Right lobe of liver (tissue), 6 donors: ENCODE measurements at regions not wholly inside any gene's neighbourhood (a gene's known extent, or its start where the extent isn't known, plus 50 kb on each side); places are given as distances from the start of the nearest gene placed in this dataset.

Experiments used
- ATAC-seq, 4 donors: fragments of 200-7000 bp; cut with Tn5 transposase; one replicate each; pipeline ENCODE4 v1.9.1; 2020; ENCODE audit warnings: mild to moderate bottlenecking in 4 of 4, moderate library complexity in 4 of 4
- DNase-seq, 3 donors: peaks; one replicate each; pipeline ENCODE4 v3.0.0-alpha.2; 2020
- H3K27ac ChIP-seq, 3 donors: fragments of 200-600 bp; one replicate each; pipeline ENCODE4 v1.8.0; 2022
- H3K27me3 ChIP-seq, 2 donors: fragments of 200-600 bp; one replicate each; pipeline ENCODE4 v1.8.0; 2022
- H3K36me3 ChIP-seq, 4 donors: fragments of 200-600 bp; sonication (generic) in 1 of 4; one replicate each; pipeline versions ENCODE4 v1.5.1 to v1.8.0; 2017 to 2022; ENCODE audit warnings: control low read depth in 1 of 4
- H3K4me1 ChIP-seq, 4 donors: fragments of 200-600 bp; sonication (generic) in 1 of 4; one replicate each; pipeline versions ENCODE4 v1.5.1 to v1.8.0; 2017 to 2022; ENCODE audit warnings: control low read depth in 1 of 4
- H3K4me3 ChIP-seq, 3 donors: fragments of 200-600 bp; one replicate each; pipeline ENCODE4 v1.8.0; 2022
- H3K9me3 ChIP-seq, 4 donors: fragments of 200-600 bp; sonication (generic) in 1 of 4; one replicate each; pipeline versions ENCODE4 v1.5.1 to v1.8.0; 2017 to 2022; ENCODE audit warnings: control low read depth in 1 of 4
- CTCF ChIP-seq, 4 donors: fragments of 200-600 bp in 3 of 4; fragments of 450-650 bp in 1 of 4; IDR thresholded peaks; one replicate each; pipeline versions ENCODE4 v1.5.1 to v1.8.0; 2016 to 2022; ENCODE audit warnings: antibody characterized with exemption in 4 of 4, mild to moderate bottlenecking in 2 of 4
- POLR2A ChIP-seq: fragments of 450-650 bp; IDR thresholded peaks from one replicate; pipeline ENCODE4 v1.6.1; 2017; ENCODE audit warnings: antibody characterized with exemption, mild to moderate bottlenecking
- WGBS: methylation state at CpG from one replicate; pipeline ENCODE4 v1.1.6; 2018; ENCODE audit warnings: low coverage, low lambda C conversion rate; ENCODE audit not compliant: insufficient coverage; ENCODE audit errors: missing lambda C conversion rate; 5-methylcytosine and 5-hydroxymethylcytosine counted together
- intact Hi-C, 2 donors: fragments of 100-400 bp; cut with DNase I; formaldehyde crosslinking; loops; one replicate each; pipeline versions ENCODE4 v1.11.2 to v1.14.1; 2022
- donor health status: DM: no; HTN: yes; CAD: no.
- donor health status: DM: no; HTN: no; CAD: no.
- donor health status: DM: no; HTN: no; CAD: no.
- donor health status: DM: no; HTN: yes; CAD: no.
- donor health status: DM: no; HTN: yes; CAD: no.

- 46% methylated on average over 2 of the region's 2 CpGs for WGBS
- no peaks in the 10 kb centered on the region for H3K4me1 ChIP-seq
- DNase-seq = no peak
- H3K4me3 ChIP-seq = no peak overlapping the region
- no peak overlapping the region for H3K27ac ChIP-seq
- H3K36me3 ChIP-seq = no peaks in the 10 kb centered on the region
- ATAC-seq = no peak
- intact Hi-C loops = no loop called here
- H3K9me3 ChIP-seq = no peaks in the 10 kb centered on the region
- H3K27me3 ChIP-seq = no peaks in the 10 kb centered on the region
- TF ChIP-seq POLR2A (no peak), CTCF (IDR thresholded peaks at IDR 0.05) (no peak)
Measured at GRCh38 chr13:44840131-44840530, 149.1 kb downstream of the NUFIP1 start.

GRCh38 chr13:44837250-44837649, 152.0 kb downstream of the NUFIP1 start:
- 80% methylated on average over 1 of the region's 1 CpG for WGBS
- intact Hi-C loops = no loop called here
- TF ChIP-seq POLR2A (no peak), CTCF (IDR thresholded peaks at IDR 0.05) (no peak)
- H3K27ac ChIP-seq = no peak overlapping the region
- no peaks in the 10 kb centered on the region for H3K36me3 ChIP-seq
- no peaks in the 10 kb centered on the region for H3K4me1 ChIP-seq
- DNase-seq (no peak), ATAC-seq (no peak)
- no peaks in the 10 kb centered on the region for H3K27me3 ChIP-seq
- no peak overlapping the region for H3K4me3 ChIP-seq
- H3K9me3 ChIP-seq = no peaks in the 10 kb centered on the region

- H3K4me3 ChIP-seq = no peak overlapping the region
- H3K4me1 ChIP-seq = no peaks in the 10 kb centered on the region
- 40% methylated on average over 4 of the region's 4 CpGs for WGBS
- TF ChIP-seq POLR2A = no peak
- TF ChIP-seq CTCF (IDR thresholded peaks at IDR 0.05) = no peak
- no peaks in the 10 kb centered on the region for H3K9me3 ChIP-seq
- H3K27ac ChIP-seq = no peak overlapping the region
- no peaks in the 10 kb centered on the region for H3K36me3 ChIP-seq
- no peaks in the 10 kb centered on the region for H3K27me3 ChIP-seq
- no peak for ATAC-seq
- intact Hi-C loops = no loop called here
- DNase-seq = no peak
Measured at GRCh38 chr13:44834404-44834803, 154.9 kb downstream of the NUFIP1 start.

GRCh38 chr13:44833626-44834025, 155.6 kb downstream of the NUFIP1 start:
- DNase-seq (no peak), ATAC-seq (no peak)
- intact Hi-C loops = no loop called here
- H3K4me3 ChIP-seq = no peak overlapping the region
- WGBS = 100% methylated on average over 1 of the region's 7 CpGs
- no peaks in the 10 kb centered on the region for H3K4me1 ChIP-seq
- H3K36me3 ChIP-seq = no peaks in the 10 kb centered on the region
- TF ChIP-seq POLR2A = no peak
- TF ChIP-seq CTCF (IDR thresholded peaks at IDR 0.05) = no peak
- H3K27ac ChIP-seq = no peak overlapping the region
- H3K9me3 ChIP-seq = no peaks in the 10 kb centered on the region
- H3K27me3 ChIP-seq = no peaks in the 10 kb centered on the region

- Histone ChIP-seq H3K27me3 (no peaks in the 10 kb centered on the region), H3K36me3 (no peaks in the 10 kb centered on the region), H3K4me1 (no peaks in the 10 kb centered on the region), H3K4me3 (no peak overlapping the region), H3K9me3 (no peaks in the 10 kb centered on the region), H3K27ac (no peak overlapping the region)
- TF ChIP-seq CTCF (IDR thresholded peaks at IDR 0.05) (no peak), POLR2A (no peak)
- WGBS = 68% methylated on average over 4 of the region's 4 CpGs
- intact Hi-C loops = no loop called here
- no peak for ATAC-seq
- no peak for DNase-seq
Measured at GRCh38 chr13:44833139-44833538, 156.1 kb downstream of the NUFIP1 start.
